ENCODE measurements at regions not wholly inside any gene's neighbourhood (a gene's known extent, or its start where the extent isn't known, plus 50 kb on each side); places are given as distances from the start of the nearest gene placed in this dataset.

DNA sequence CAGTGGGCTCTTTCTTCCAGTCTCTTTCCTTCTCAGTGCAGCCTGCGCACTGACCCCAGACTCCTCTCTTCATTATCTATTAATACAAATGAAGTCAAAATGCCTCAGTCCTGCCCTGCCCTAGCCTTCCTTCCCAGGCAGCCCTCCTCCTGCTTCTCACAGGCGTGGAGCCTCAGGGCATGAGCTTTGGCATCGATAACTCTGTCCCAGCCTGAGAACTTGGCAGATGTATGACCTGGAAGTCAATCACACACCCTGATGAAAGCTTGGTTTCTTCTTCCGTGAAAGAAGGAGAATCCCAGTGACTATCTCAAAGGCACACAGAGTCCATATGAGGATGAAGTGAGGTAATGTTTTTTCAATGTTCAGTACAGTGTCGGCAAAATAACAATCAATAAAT is 600.7 kb upstream of the ID2 start:
- peaks cover 15% of the 10 kb centered on the region for H3K36me3 Mint-ChIP-seq (ENCODE audit: low read depth)
- H3K4me1 Mint-ChIP-seq (ENCODE audit: low read depth), result peaks cover 10% of the 10 kb centered on the region
- no peaks in the 10 kb centered on the region for H3K27me3 Mint-ChIP-seq (ENCODE audit: insufficient read depth)
- H3K9me3 Mint-ChIP-seq, result peaks cover 30% of the 10 kb centered on the region
- intact Hi-C loops (cut with micrococcal nuclease), result no loop called here
- no peak for DNase-seq (ENCODE audit: low spot score)
- no peak overlapping the region for H3K4me3 Mint-ChIP-seq
- no peak overlapping the region for H3K27ac Mint-ChIP-seq

DNA sequence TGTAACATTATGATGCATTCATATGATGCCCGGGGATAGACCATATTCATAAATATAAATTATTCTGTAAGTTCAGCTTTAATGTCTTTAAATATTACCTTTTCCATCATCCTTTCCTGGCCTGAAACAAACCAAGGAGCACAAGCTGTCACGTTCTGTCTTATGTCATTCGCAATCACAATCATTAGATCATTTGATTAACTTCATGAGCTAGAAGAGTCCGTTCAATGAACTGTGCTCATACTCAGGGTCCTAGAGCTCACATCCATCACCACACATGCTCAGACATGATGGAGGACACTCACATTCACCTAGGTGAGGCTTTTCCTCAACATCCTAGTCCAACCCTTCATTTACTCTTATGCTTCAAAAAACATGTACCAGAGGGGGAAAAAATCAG is 599.0 kb upstream of the ID2 start:
- H3K36me3 Mint-ChIP-seq (ENCODE audit: low read depth), result peaks cover 10% of the 10 kb centered on the region
- no peaks in the 10 kb centered on the region for H3K27me3 Mint-ChIP-seq (ENCODE audit: insufficient read depth)
- no peak overlapping the region for H3K4me3 Mint-ChIP-seq

DNA sequence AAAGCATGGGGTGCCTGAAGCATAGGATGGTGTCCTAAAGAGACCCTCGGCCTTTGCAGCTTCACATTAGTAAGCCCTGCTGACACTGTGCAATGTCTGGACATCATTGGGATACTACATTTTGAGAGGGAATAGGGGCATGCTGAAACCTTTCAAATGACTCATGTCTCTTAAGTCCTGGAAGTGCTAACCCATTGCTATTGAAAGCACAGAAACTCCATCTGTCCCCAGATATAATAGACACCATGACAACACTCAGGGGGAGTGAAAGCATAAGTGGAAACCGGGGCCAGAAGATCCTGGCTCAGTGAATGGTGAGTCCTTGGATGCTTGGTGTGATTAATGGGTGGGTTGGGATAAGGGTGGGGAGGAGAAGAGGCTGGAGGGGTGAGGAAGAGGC is 595.5 kb upstream of the ID2 start:
- Mint-ChIP-seq H3K4me1 (ENCODE audit: low read depth) (no peaks in the 10 kb centered on the region), H3K36me3 (ENCODE audit: low read depth) (peaks cover 6% of the 10 kb centered on the region), H3K27me3 (ENCODE audit: insufficient read depth) (no peaks in the 10 kb centered on the region), H3K27ac (no peak overlapping the region), H3K4me3 (no peak overlapping the region), H3K9me3 (peaks cover 7% of the 10 kb centered on the region)
- DNase-seq (ENCODE audit: low spot score), result no peak
- intact Hi-C loops (cut with micrococcal nuclease), result no loop called here

More for the DNA sequence above, 599.0 kb upstream of the ID2 start:
- no peak for DNase-seq (ENCODE audit: low spot score)
- no peak overlapping the region for H3K27ac Mint-ChIP-seq
- H3K9me3 Mint-ChIP-seq, result peaks cover 14% of the 10 kb centered on the region
- no peaks in the 10 kb centered on the region for H3K4me1 Mint-ChIP-seq (ENCODE audit: low read depth)
- intact Hi-C loops (cut with micrococcal nuclease), result no loop called here

DNA sequence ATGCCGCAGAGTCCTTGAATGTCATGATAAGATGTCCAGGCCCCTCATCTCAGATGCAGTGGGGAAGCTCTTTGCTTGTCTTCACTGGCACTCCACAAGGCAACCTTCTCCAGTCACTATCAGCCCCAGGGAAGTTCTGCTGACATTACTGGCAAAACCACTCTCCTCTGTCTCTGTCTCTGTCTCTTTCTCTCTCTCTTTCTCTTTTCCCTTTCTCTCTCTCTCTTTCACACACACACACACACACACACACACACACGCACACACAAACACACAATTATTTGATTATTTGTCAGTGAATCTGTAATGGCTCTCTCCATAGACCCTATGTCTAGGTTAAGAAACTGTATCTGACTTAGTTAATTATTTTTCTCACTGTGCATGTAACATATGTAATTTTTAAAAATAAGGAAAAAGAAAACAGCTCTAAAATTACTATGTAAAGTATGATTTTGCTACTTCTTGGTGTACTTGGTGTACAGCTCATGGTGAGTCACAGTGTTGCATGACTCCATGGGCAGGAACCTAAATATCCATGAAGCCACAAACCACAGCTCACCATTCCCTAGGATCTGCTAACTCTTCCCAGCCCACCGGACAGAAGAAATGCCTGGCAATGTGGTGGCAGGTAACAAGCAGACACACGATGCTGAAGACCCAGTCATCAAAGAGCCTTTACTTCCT is 594.9 kb upstream of the ID2 start:
- H3K9me3 Mint-ChIP-seq, result peaks cover 7% of the 10 kb centered on the region
- H3K4me3 Mint-ChIP-seq, result no peak overlapping the region
- no peaks in the 10 kb centered on the region for H3K27me3 Mint-ChIP-seq (ENCODE audit: insufficient read depth)
- no peak overlapping the region for H3K27ac Mint-ChIP-seq
- H3K4me1 Mint-ChIP-seq (ENCODE audit: low read depth), result no peaks in the 10 kb centered on the region
- peaks cover 6% of the 10 kb centered on the region for H3K36me3 Mint-ChIP-seq (ENCODE audit: low read depth)
- intact Hi-C loops (cut with micrococcal nuclease), result no loop called here
- no peak for DNase-seq (ENCODE audit: low spot score)

DNA sequence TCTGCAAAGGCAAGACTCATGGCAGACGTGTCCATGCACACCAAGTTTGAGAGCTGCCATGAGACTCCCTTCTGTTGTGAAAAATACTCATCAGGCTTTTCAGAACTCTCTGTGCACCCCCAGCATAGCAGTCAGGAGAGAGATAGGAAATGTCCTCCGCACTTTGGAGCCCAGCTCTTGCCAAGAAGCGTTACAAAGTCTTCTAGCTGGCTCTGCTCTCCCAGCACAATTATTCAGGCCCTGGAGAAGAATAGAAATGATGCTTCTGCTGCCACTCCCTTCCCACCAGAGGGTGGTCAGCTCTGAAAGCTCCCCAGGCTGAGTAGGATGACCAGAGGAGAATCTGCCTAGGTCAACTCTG is 594.4 kb upstream of the ID2 start:
- Mint-ChIP-seq H3K4me3 (no peak overlapping the region), H3K27ac (no peak overlapping the region), H3K4me1 (ENCODE audit: low read depth) (no peaks in the 10 kb centered on the region), H3K27me3 (ENCODE audit: insufficient read depth) (no peaks in the 10 kb centered on the region), H3K36me3 (ENCODE audit: low read depth) (peaks cover 6% of the 10 kb centered on the region), H3K9me3 (peaks cover 6% of the 10 kb centered on the region)
- no peak for DNase-seq (ENCODE audit: low spot score)
- intact Hi-C loops (cut with micrococcal nuclease), result no loop called here

DNA sequence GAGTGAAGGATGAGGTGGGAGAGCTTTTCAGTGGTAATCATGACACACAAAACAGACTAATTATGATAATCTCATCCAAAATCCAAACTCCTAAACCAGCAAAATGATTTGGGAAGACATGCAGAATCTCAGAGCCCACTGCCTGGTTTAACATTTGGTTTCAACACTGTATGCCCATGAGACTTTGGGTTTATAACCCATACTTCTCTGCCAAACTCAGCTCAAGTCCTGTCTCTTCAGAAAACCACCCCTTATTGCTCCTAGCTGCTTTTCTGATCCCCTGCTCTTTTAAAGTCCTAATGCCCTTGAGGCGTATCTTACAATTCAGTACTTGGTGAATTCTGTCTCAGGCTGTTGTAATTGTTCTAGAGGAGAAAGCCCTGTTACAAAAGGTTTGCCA is 593.0 kb upstream of the ID2 start:
- DNase-seq (ENCODE audit: low spot score), result no peak
- no peaks in the 10 kb centered on the region for H3K27me3 Mint-ChIP-seq (ENCODE audit: insufficient read depth)
- H3K36me3 Mint-ChIP-seq (ENCODE audit: low read depth), result peaks cover 4% of the 10 kb centered on the region
- peaks cover 8% of the 10 kb centered on the region for H3K9me3 Mint-ChIP-seq
- H3K27ac Mint-ChIP-seq, result no peak overlapping the region
- no peak overlapping the region for H3K4me3 Mint-ChIP-seq
- H3K4me1 Mint-ChIP-seq (ENCODE audit: low read depth), result no peaks in the 10 kb centered on the region
- intact Hi-C loops (cut with micrococcal nuclease), result no loop called here

DNA sequence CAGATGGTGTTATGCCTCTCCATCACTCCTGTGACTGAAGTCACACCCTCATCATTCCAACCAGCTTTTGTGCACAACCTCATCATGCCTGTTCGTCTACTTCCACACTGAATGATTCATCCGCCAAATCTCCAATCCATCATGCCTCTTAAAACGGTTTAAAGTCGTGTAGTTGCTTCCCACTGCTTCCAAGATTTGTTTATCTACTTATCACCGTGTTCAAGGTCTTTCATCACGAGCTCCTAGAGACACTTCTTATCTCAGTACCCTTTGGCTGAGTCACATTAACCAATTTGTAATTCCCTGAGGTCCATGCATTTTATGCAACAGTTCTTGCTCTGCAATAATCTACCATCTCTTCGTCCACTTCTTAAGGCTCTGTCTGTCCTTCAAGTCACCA is 592.3 kb upstream of the ID2 start:
- Mint-ChIP-seq H3K27me3 (ENCODE audit: insufficient read depth) (no peaks in the 10 kb centered on the region), H3K4me3 (no peak overlapping the region), H3K27ac (no peak overlapping the region), H3K4me1 (ENCODE audit: low read depth) (no peaks in the 10 kb centered on the region), H3K9me3 (peaks cover 8% of the 10 kb centered on the region), H3K36me3 (ENCODE audit: low read depth) (peaks cover 4% of the 10 kb centered on the region)
- DNase-seq (ENCODE audit: low spot score), result no peak
- intact Hi-C loops (cut with micrococcal nuclease), result no loop called here

DNA sequence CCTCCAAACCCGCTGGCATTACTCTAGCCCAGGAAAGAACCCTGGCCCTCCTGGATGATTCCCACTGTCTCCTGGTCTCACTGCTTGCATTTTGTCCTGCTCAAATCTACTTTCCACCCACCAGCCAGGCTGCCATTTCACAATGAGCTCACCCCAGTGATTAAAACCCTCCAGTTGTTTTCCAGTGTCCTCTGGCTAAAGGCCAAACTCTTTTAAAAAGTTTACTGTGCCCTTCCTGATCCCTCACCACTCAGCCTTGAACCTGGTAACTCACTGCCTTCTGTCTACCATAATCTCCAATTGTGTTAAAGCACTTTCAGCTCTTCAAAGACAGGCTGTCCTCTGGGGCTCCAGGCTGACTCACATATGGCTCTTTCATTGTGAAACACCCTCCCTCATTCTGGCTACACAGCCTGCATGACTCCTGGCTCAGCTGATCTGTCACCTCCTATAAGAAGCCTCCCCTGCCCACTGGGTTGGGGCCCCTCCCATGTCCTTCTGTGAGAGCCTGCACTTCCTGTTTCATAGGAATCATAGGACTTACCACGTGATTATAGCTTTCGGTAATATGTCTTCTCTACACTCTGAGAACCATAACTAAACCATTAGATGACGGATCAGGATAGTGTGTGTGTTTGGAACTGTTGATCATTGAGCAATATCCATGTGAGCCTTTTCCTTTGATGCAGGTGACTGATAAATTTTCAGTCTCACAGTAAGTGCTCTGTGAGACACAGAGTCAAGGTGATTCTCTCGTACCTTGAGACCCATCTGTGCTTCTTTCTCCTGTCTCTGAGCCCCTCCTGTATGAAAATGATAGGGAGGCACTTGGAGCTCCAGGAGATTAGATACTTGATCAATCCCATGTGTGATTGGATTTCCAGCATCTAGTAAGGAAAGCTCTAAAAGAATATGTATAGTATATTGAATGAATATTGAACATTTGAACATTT is 590.8 kb upstream of the ID2 start:
- H3K4me3 Mint-ChIP-seq, result no peak overlapping the region
- peaks cover under 1% of the 10 kb centered on the region for H3K4me1 Mint-ChIP-seq (ENCODE audit: low read depth)
- H3K27me3 Mint-ChIP-seq (ENCODE audit: insufficient read depth), result no peaks in the 10 kb centered on the region
- DNase-seq (ENCODE audit: low spot score), result peak; percentile 22
- H3K36me3 Mint-ChIP-seq (ENCODE audit: low read depth), result no peaks in the 10 kb centered on the region
- H3K27ac Mint-ChIP-seq, result no peak overlapping the region
- intact Hi-C loops (cut with micrococcal nuclease), result loop anchor here (1.0 kb wide), 2 partner anchors 41 to 64 kb away; no protein-coding TSS in a partner anchor
- H3K9me3 Mint-ChIP-seq, result peaks cover 9% of the 10 kb centered on the region

DNA sequence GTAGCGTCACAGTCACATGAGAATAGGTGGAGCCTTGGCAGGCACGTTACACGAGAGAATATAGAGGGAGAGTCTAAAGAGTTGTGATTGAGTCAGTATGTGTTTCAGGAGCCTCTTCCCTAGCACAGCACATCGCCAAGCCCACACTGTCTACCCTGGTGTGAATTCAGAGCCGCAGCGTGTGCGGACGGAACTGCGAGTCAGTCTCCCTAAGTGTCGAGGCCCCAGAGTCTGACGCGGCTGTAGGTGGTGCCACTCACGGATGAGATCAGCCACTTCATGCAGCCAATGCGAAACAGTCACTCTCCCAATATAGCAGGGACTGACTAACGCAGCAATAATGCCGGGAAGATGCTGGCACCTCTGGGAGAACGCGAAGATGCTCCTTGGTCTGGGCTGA is 587.3 kb upstream of the ID2 start:
- H3K4me3 Mint-ChIP-seq, result no peak overlapping the region
- H3K27ac Mint-ChIP-seq, result no peak overlapping the region
- peaks cover 25% of the 10 kb centered on the region for H3K9me3 Mint-ChIP-seq
- no peaks in the 10 kb centered on the region for H3K27me3 Mint-ChIP-seq (ENCODE audit: insufficient read depth)
- intact Hi-C loops (cut with micrococcal nuclease), result no loop called here
- peaks cover 1% of the 10 kb centered on the region for H3K36me3 Mint-ChIP-seq (ENCODE audit: low read depth)
- no peak for DNase-seq (ENCODE audit: low spot score)
- H3K4me1 Mint-ChIP-seq (ENCODE audit: low read depth), result peaks cover 4% of the 10 kb centered on the region

DNA sequence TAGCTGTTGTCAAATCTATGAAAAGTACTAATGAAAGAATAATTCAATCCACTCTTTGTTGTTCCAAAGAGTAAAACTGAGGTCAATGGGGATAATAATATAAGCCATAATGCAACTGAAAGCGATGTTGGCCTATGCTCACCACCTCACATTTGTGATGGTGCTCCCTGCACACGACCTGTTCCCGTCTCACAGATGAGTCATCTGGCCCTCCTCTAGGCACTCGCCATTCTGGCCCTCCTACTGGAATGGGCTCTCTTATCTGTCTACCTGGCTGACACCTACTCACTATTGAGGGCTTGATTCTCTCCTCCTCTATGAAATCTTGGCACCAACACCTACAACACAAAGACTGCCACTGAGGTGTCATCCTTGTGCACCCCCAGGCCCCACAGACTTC is 585.9 kb upstream of the ID2 start:
- no peak overlapping the region for H3K27ac Mint-ChIP-seq
- H3K9me3 Mint-ChIP-seq, result peaks cover 25% of the 10 kb centered on the region
- intact Hi-C loops (cut with micrococcal nuclease), result no loop called here
- H3K4me1 Mint-ChIP-seq (ENCODE audit: low read depth), result peaks cover 4% of the 10 kb centered on the region
- H3K27me3 Mint-ChIP-seq (ENCODE audit: insufficient read depth), result no peaks in the 10 kb centered on the region
- peaks cover 1% of the 10 kb centered on the region for H3K36me3 Mint-ChIP-seq (ENCODE audit: low read depth)
- H3K4me3 Mint-ChIP-seq, result no peak overlapping the region
- DNase-seq (ENCODE audit: low spot score), result no peak

DNA sequence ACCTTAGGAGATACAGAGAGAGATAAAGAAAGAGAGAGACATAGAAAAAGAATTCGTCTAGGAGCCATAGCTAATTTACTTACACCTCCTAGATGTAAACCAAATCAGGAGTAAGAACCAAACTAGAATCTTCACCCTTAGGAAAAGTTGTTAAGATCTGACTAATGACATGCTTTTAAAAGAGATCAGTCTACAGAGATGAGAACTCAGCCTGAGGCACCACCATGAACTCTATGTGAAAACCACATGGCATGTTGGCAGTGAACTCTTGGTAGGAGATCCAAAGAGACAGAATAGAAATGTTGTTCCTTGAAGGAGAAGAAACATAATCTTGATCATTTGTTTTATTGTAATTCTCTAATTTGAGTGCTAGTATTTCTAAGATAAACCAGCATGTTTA is 585.4 kb upstream of the ID2 start:
- H3K27ac Mint-ChIP-seq, result no peak overlapping the region
- intact Hi-C loops (cut with micrococcal nuclease), result no loop called here
- no peak overlapping the region for H3K4me3 Mint-ChIP-seq

DNA sequence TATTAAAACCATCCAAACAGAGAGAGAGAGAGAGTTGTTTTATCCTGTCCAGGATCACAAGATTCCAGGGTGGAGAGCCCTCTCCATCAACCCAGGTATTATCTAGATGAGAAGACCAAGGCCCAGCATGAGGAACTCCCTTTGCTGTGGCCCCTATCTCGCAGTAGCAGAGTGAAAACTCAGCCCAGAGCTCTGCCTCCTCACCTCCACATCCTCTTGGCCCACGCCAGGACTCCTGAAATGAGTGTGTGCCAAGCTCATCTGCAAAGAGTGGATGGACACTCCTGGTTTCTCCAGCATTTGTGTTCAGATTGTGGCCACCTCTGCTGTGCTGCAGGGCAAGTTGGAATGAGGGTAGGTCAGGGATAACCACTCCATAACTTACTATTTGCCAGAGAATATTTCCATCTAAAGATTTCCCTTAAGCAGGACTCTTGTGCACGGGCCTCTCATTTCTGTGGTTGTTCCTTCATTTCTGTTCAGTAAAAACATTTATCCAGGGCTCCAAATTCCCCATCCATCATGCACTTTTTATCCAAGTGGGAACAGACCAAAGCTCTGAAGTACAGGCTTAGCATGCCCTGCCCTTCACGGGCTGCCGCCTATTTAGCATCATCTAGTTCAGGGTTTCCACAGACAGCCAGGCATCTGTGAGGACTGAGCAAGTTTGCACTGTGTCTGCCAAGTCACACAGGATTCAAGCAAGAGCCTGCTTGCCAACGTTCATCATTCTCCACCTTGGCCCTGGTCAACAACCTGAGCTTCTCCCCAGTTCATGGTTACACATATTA is 583.2 kb upstream of the ID2 start:
- Mint-ChIP-seq H3K4me1 (ENCODE audit: low read depth) (peaks cover 4% of the 10 kb centered on the region), H3K27ac (peak overlapping the region; percentile 37), H3K36me3 (ENCODE audit: low read depth) (peaks cover 1% of the 10 kb centered on the region), H3K27me3 (ENCODE audit: insufficient read depth) (no peaks in the 10 kb centered on the region), H3K4me3 (no peak overlapping the region), H3K9me3 (peaks cover 21% of the 10 kb centered on the region)
- intact Hi-C loops (cut with micrococcal nuclease), result no loop called here
- DNase-seq (ENCODE audit: low spot score), result no peak

More for the DNA sequence above, 585.4 kb upstream of the ID2 start:
- DNase-seq (ENCODE audit: low spot score), result no peak
- Mint-ChIP-seq H3K36me3 (ENCODE audit: low read depth) (peaks cover 1% of the 10 kb centered on the region), H3K27me3 (ENCODE audit: insufficient read depth) (no peaks in the 10 kb centered on the region), H3K4me1 (ENCODE audit: low read depth) (peaks cover 4% of the 10 kb centered on the region), H3K9me3 (peaks cover 25% of the 10 kb centered on the region)

DNA sequence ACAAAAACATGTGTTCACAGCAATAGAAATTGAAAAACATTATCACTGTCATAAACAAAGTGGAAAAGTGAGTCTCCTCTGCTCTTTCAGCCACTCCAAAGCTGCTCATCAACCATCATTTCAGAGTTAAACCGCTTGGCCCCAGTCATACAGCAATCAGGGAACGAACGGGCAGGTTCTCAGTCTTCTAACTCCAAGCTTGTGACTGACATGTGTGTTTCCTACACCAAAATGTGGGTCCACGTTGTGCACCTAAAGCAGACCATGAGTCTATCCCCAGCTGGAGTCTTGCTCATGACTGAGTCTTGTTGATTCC is 582.6 kb upstream of the ID2 start:
- H3K4me3 Mint-ChIP-seq, result no peak overlapping the region
- intact Hi-C loops (cut with micrococcal nuclease), result no loop called here
- H3K27ac Mint-ChIP-seq, result peak overlapping the region; percentile 37
- H3K27me3 Mint-ChIP-seq (ENCODE audit: insufficient read depth), result no peaks in the 10 kb centered on the region
- peaks cover 20% of the 10 kb centered on the region for H3K9me3 Mint-ChIP-seq
- DNase-seq (ENCODE audit: low spot score), result no peak
- peaks cover 1% of the 10 kb centered on the region for H3K36me3 Mint-ChIP-seq (ENCODE audit: low read depth)
- peaks cover 4% of the 10 kb centered on the region for H3K4me1 Mint-ChIP-seq (ENCODE audit: low read depth)

All from activated T-helper 1 cell treated with anti-CD3 and anti-CD28 coated beads, Interleukin-12 subunit alpha, Interleukin-12 subunit beta, Interleukin-2, Interleukin-4 antibody, amounts not matched to agents 30 ng/mL and 10 ng/mL and 1 ng/mL, durations not matched to agents 14 hours and 24 hours and 36 hours (primary cell).